Fibroblast of lung (primary cell): ENCODE measurements at regions not wholly inside any gene's neighbourhood (a gene's known extent, or its start where the extent isn't known, plus 50 kb on each side); places are given as distances from the start of the nearest gene placed in this dataset.

Experiments used
- DNase-seq, 2 donors: peaks; one replicate each; pipeline versions ENCODE4 v3.0.0 to v3.0.0-alpha.2; 2010; ENCODE audit warnings: low read depth in 2 of 2
- H2AFZ ChIP-seq: 2 replicates; pipeline ENCODE4 v1.5.1; 2012; ENCODE audit warnings: low read length, control low read depth, inconsistent platforms
- H3K27ac ChIP-seq: 2 replicates; pipeline ENCODE4 v1.5.1; 2011; ENCODE audit warnings: low read length, control low read depth; ENCODE audit not compliant: insufficient read depth
- H3K27me3 ChIP-seq: 2 replicates; pipeline ENCODE4 v1.5.1; 2011; ENCODE audit warnings: mild to moderate bottlenecking, low read length; ENCODE audit not compliant: control insufficient read depth, insufficient read depth
- H3K36me3 ChIP-seq: 2 replicates; pipeline ENCODE4 v1.5.1; 2011; ENCODE audit warnings: low read length; ENCODE audit not compliant: control insufficient read depth, insufficient read depth
- H3K4me1 ChIP-seq: 2 replicates; pipeline ENCODE4 v1.5.1; 2011; ENCODE audit warnings: low read length; ENCODE audit not compliant: control insufficient read depth, insufficient read depth; ENCODE audit errors: extremely low read depth
- H3K4me2 ChIP-seq: 2 replicates; pipeline ENCODE4 v1.5.1; 2011; ENCODE audit warnings: low read length, control low read depth; ENCODE audit not compliant: insufficient read depth; ENCODE audit errors: extremely low read depth
- H3K4me3 ChIP-seq, 4 experiments: fragments of 200-600 bp in 1 of 4; sonication (generic) in 1 of 4; replicated peaks in 1 of 4; 2 replicates each; pipeline ENCODE4 v1.5.1; 2011 to 2016; ENCODE audit warnings: low read length in 4 of 4, low read depth in 3 of 4, mild to moderate bottlenecking in 3 of 4, control low read depth in 2 of 4, inconsistent platforms in 1 of 4, mixed read lengths in 1 of 4; ENCODE audit not compliant: insufficient read depth in 1 of 4; ENCODE audit errors: control extremely low read depth in 1 of 4
- H3K79me2 ChIP-seq: 2 replicates; pipeline ENCODE4 v1.5.1; 2012; ENCODE audit warnings: mild to moderate bottlenecking, low read length, inconsistent platforms; ENCODE audit not compliant: control insufficient read depth, insufficient read depth
- H3K9ac ChIP-seq: 2 replicates; pipeline ENCODE4 v1.5.1; 2011; ENCODE audit warnings: mild to moderate bottlenecking, low read length, control low read depth; ENCODE audit not compliant: insufficient read depth
- H3K9me3 ChIP-seq: 2 replicates; pipeline ENCODE4 v1.5.1; 2012; ENCODE audit warnings: low read depth, low read length; ENCODE audit not compliant: control insufficient read depth, insufficient read depth
- H4K20me1 ChIP-seq: 2 replicates; pipeline ENCODE4 v1.5.1; 2011; ENCODE audit warnings: low read length; ENCODE audit not compliant: control insufficient read depth, insufficient read depth; ENCODE audit errors: extremely low read depth
- CTCF ChIP-seq, 2 donors: IDR thresholded peaks in 1 of 2; conservative IDR thresholded peaks in 1 of 2; 1 replicate in 1 of 2; 2 replicates in 1 of 2; pipeline ENCODE4 v1.5.1; 2011 to 2012; ENCODE audit warnings: low read length in 2 of 2, control low read depth in 1 of 2, inconsistent platforms in 1 of 2, low read depth in 1 of 2, mild to moderate bottlenecking in 1 of 2
- EZH2 ChIP-seq: IDR thresholded peaks from 2 replicates; pipeline ENCODE4 v1.5.1; 2012; ENCODE audit warnings: low read length, control low read depth, mild to moderate bottlenecking; ENCODE audit errors: missing control alignments

DNA sequence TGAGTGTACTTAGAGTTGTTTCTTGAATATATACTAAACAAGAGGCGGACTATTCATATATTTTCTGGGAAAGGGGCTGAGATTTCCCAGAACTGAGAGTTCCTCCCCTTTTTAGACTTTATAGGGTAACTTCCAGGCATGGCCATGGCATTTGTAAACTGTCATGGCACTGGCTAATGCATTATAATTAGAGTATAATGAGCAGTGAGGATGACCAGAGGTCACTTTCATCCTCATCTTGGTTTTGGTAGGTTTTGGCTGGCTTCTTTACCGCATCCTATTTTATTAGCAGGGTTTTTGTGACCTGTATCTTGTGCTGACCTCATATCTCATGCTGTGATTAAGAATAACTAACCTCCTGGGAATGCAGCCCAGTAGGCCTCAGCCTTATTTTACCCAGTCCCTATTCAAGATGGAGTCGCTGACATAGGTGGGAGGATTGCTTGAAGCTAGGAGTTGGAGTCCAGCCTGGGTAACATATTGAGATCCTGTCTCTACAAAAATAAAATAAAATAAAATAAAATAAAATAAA is 91.4 kb downstream of the MOBP start:
- Histone ChIP-seq H3K36me3 (no peaks in the 10 kb centered on the region), H3K9ac (no peak overlapping the region), H3K4me3 (no peak overlapping the region), H3K4me1 (no peaks in the 10 kb centered on the region), H3K27ac (no peak overlapping the region), H2AFZ (no peak overlapping the region), H3K9me3 (no peaks in the 10 kb centered on the region), H4K20me1 (no peaks in the 10 kb centered on the region), H3K4me2 (no peak overlapping the region), H3K27me3 (no peaks in the 10 kb centered on the region), H3K79me2 (no peaks in the 10 kb centered on the region)
- TF ChIP-seq CTCF (conservative IDR thresholded peaks at IDR 0.05 in 1 of 2, IDR thresholded peaks at IDR 0.05 in 1 of 2; ENCODE audit: low read depth in 1 of 2, low read length in 2 of 2): no peak
- DNase-seq: no peak

- H3K9ac ChIP-seq: no peak overlapping the region
- no peaks in the 10 kb centered on the region for H3K9me3 ChIP-seq
- H3K36me3 ChIP-seq: no peaks in the 10 kb centered on the region
- DNase-seq: no peak
- no peaks in the 10 kb centered on the region for H3K79me2 ChIP-seq
- no peak for TF ChIP-seq EZH2
- TF ChIP-seq CTCF (conservative IDR thresholded peaks at IDR 0.05 in 1 of 2, IDR thresholded peaks at IDR 0.05 in 1 of 2; ENCODE audit: low read depth in 1 of 2, low read length in 2 of 2): no peak
- no peak overlapping the region for H3K27ac ChIP-seq
- H2AFZ ChIP-seq: no peak overlapping the region
- H3K4me3 ChIP-seq: no peak overlapping the region
- no peaks in the 10 kb centered on the region for H3K4me1 ChIP-seq
- no peak overlapping the region for H3K4me2 ChIP-seq
- H3K27me3 ChIP-seq: no peaks in the 10 kb centered on the region
- no peaks in the 10 kb centered on the region for H4K20me1 ChIP-seq
Observed at GRCh38 chr3:39559543-39559942, 92.1 kb downstream of the MOBP start.

DNA sequence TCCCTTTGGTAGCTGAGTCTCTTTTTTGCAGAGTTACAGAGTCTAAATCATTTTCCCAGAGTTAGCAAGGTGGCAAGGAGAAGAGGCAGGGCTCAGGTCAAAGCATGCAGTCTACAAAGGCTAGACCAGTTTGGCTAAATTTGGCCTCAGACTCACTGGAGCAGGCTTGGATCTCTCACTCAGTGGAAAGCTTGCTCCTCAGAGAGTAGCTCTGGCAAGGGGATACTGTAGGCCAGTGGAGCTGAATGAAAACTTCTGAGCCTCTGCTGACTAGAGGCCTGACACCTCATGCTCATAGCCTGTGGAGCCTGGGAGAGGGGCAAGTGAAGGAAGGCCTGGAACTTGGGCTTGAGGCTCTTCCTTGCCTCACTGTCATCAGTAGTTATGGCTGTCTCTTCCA is 101.0 kb downstream of the MOBP start:
- no peak for DNase-seq
- no peaks in the 10 kb centered on the region for H3K4me1 ChIP-seq
- no peaks in the 10 kb centered on the region for H3K27me3 ChIP-seq
- no peaks in the 10 kb centered on the region for H4K20me1 ChIP-seq
- TF ChIP-seq EZH2: no peak
- no peak for TF ChIP-seq CTCF (conservative IDR thresholded peaks at IDR 0.05 in 1 of 2, IDR thresholded peaks at IDR 0.05 in 1 of 2; ENCODE audit: low read depth in 1 of 2, low read length in 2 of 2)
- no peaks in the 10 kb centered on the region for H3K9me3 ChIP-seq
- no peak overlapping the region for H3K4me2 ChIP-seq
- no peak overlapping the region for H2AFZ ChIP-seq
- no peaks in the 10 kb centered on the region for H3K36me3 ChIP-seq
- no peaks in the 10 kb centered on the region for H3K79me2 ChIP-seq
- no peak overlapping the region for H3K27ac ChIP-seq
- no peak overlapping the region for H3K4me3 ChIP-seq
- no peak overlapping the region for H3K9ac ChIP-seq
